GM21360 (cell line): ENCODE measurements at regions not wholly inside any gene's neighbourhood (a gene's known extent, or its start where the extent isn't known, plus 50 kb on each side); places are given as distances from the start of the nearest gene placed in this dataset.
"Not testable (repeated sequence)": the region's sequence is repeated elsewhere in the genome, so short reads cannot be mapped to it uniquely, and the experiment has no call there.

Experiments used
- ATAC-seq: cut with Tn5 transposase; IDR thresholded peaks from one replicate; pipeline ENCODE4 v1.9.1; 2021; ENCODE audit warnings: mild to moderate bottlenecking, moderate library complexity; ENCODE audit not compliant: unreplicated experiment

GRCh38 chr2:106293271-106293783 is 99.2 kb upstream of the UXS1 start:
- no peak for ATAC-seq

GRCh38 chr2:106292627-106293026 is 98.5 kb upstream of the UXS1 start:
- ATAC-seq = no peak

GRCh38 chr2:106288873-106289272 is 94.8 kb upstream of the UXS1 start:
- ATAC-seq = no peak

- no peak for ATAC-seq
Observed at GRCh38 chr2:106285237-106285829, 91.2 kb upstream of the UXS1 start.

DNA sequence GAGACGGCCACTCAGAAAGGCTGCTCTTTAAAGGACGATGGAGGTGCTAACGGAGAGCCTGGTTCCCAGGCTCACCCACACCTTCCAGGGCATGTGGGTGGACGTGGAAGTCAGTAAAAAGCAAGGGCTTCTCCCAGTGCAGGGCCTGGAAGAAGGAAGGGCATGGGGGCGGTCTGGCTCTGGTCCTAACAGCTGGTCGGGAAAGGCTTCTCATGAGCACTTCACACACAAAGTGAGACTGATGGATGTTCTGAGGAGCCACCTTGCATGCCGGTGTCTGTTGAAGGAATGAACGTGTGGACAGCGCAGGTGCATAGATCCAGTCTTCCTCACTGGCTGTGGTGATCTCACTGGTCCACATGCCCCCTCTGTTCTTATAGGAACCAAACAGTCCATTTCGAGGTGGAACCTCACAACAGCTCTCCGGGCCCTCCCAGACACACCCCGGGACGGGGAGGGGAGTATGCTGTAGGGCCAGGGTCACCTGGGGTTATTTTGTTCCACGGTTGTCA is 90.6 kb upstream of the UXS1 start:
- ATAC-seq = no peak

- ATAC-seq = no peak
Observed at GRCh38 chr2:106284255-106284654, 90.2 kb upstream of the UXS1 start.

GRCh38 chr2:106283228-106284152 is 89.4 kb upstream of the UXS1 start:
- not testable (repeated sequence) for ATAC-seq

- ATAC-seq = no peak
Observed at GRCh38 chr2:106282462-106283170, 88.5 kb upstream of the UXS1 start.

DNA sequence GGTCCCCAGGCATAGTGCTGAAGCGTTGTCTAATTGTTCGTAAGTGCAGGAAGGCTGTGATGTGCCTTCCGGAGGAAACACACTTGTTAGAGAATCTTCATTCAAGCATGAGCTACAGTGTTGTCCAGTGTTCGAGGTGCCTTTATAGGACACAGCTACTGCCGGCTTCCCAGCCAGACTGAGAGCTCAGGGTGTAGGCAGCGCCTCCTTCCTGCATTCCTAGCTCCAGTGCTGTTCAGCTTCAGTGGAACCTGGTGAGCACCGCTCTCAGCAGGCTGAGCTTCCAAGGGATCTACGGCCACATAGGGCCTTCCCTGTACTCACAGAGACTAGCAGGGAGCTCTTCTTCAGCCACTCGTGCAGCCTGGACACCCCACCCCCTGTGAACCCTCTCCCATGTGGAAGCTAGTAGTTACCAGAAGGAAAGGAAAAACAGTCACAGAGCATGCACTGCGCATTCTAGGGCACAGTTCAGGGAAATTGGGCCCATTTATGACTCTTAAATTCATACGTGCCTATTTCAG is 87.9 kb upstream of the UXS1 start:
- not testable (repeated sequence) for ATAC-seq

DNA sequence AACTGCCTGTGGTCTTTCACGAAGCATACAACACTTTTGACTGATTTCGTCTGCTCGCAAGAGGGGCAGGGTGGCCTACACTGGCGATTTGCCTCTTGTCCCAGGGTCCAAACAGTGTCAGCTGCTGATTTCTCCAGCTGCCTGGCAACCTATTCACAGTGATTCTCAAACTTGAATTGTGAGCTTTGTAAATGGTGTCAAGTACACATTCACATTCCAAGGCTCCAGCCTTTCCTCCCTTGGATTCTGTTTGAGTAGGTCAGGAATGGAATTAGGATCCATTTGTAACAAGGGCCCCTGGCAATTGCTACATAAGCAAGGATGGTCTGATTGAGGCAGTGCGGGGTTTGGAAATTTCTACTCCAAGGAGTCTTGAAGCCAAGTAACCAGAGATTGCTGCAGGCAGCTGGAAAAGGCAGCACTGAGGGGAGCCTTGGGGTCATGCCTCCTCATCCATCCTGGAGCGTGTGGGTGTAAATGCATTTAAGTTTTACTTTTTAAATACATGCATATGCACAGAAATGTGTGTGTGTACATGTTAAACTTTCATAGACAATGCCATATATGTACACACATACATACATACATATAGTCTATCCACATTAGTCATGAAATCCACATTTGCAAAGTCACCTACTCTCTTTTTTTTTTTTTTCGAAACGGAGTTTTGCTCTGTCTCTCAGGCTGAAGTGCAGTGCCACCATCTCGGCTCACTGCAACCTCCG is 86.8 kb upstream of the UXS1 start:
- ATAC-seq = no peak

DNA sequence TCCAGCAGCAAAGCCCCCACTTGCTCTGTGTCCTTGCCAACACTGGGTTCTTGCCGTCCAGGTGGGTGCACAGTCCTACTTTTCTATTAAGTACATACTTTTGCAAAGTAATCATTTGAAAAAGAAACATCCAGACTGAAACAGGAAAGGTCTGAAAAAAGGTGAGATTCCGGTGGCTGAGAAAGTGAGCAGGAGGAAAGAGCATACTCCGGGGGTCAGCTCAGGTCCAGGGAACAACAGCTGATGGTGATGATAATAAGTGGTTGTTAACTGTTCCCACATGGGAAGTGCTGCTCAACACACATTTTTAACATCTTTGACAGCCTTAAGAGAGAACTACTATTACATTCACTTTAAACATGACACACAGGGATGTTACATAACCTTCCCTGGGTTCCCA is 86.1 kb upstream of the UXS1 start:
- no peak for ATAC-seq

GRCh38 chr2:106278112-106278876 is 84.2 kb upstream of the UXS1 start:
- ATAC-seq = no peak

- ATAC-seq = no peak
Observed at GRCh38 chr2:106277426-106277825, 83.3 kb upstream of the UXS1 start.

- no peak for ATAC-seq
Observed at GRCh38 chr2:106275971-106276370, 81.9 kb upstream of the UXS1 start.

GRCh38 chr2:106274668-106275067 is 80.6 kb upstream of the UXS1 start:
- no peak for ATAC-seq

DNA sequence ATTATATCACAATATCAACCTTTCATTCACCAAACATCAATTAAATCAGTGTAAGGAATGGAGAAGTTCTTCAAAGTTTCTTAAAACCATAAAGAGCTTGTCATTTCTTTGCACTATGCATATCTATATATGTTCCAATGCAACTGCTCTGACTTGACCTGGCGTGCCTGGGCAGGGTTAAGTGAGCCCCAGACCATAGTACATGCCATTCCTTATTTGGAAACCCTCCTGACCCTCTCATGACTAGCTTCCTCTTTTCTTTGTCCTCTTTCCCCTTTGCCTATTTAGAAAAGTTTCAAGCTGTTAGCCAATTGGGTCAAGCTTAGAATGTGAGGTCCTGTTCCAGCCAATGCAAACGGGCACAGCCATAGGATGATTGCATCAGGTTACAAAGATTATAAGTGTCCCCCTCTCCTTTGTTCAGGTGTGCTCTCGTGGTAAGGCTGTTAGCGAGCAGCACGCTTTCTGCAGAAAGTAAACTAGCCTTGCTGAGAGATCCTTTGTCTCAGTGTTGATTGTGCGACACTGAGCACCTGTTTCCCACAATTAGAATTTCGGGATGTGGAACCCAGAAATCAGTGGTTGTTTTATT is 78.2 kb upstream of the UXS1 start:
- ATAC-seq = peak; percentile 65

GRCh38 chr2:106270471-106270891 is 76.4 kb upstream of the UXS1 start:
- no peak for ATAC-seq

GRCh38 chr2:106269591-106270291 is 75.6 kb upstream of the UXS1 start:
- ATAC-seq = no peak

DNA sequence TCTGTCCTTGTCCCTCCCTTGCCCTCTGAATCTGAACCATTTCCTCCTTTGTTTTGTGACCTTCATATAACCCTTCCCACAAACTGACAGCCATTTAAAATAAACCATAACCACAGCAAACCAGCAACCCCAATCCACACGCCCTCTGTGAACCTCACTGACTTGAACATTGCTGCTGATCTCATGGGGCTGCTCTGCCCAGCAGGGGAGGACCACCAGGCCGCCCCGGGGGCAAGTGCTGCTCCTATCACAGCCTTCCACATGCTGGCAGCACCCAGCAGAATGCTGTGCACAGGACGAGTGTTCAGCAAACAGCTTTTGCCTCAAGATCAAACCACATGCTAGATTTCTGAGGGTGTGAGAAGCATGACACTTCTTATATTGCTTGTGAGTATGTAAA is 73.9 kb upstream of the UXS1 start:
- no peak for ATAC-seq
